HEK293T (cell line): ENCODE measurements at regions not wholly inside any gene's neighbourhood (a gene's known extent, or its start where the extent isn't known, plus 50 kb on each side); places are given as distances from the start of the nearest gene placed in this dataset.

Experiments
- ARNT ChIP-seq: fragments of 450-650 bp; IDR thresholded peaks from 2 replicates; pipeline ENCODE4 v1.6.1; 2017; ENCODE audit warnings: mild to moderate bottlenecking
- BHLHE40 ChIP-seq: fragments of 450-650 bp; IDR thresholded peaks from 2 replicates; pipeline ENCODE4 v1.6.1; 2016; ENCODE audit warnings: mild to moderate bottlenecking, moderate library complexity, borderline replicate concordance
- CTBP1 ChIP-seq: fragments of 450-650 bp; IDR thresholded peaks from 2 replicates; pipeline ENCODE4 v1.6.1; 2016; ENCODE audit warnings: borderline replicate concordance
- FOXA1 ChIP-seq: fragments of 450-650 bp; IDR thresholded peaks from 2 replicates; pipeline ENCODE4 v1.6.1; 2016; ENCODE audit warnings: mild to moderate bottlenecking
- FOXM1 ChIP-seq: fragments of 450-650 bp; IDR thresholded peaks from 2 replicates; pipeline ENCODE4 v1.6.1; 2017; ENCODE audit warnings: mild to moderate bottlenecking, borderline replicate concordance
- HDGF ChIP-seq: fragments of 450-650 bp; IDR thresholded peaks from 2 replicates; pipeline ENCODE4 v1.6.1; 2017; ENCODE audit warnings: antibody characterized with exemption, borderline replicate concordance
- SP1 ChIP-seq: fragments of 450-650 bp; IDR thresholded peaks from 2 replicates; pipeline ENCODE4 v1.6.1; 2017
- SUZ12 ChIP-seq: fragments of 450-650 bp; IDR thresholded peaks from 2 replicates; pipeline ENCODE4 v1.6.1; 2016; ENCODE audit warnings: mild to moderate bottlenecking
- TARDBP ChIP-seq: fragments of 450-650 bp; IDR thresholded peaks from 2 replicates; pipeline ENCODE4 v1.6.1; 2016
- TF ChIP-seq, protein P1 (sequence below): fragments of 450-650 bp; IDR thresholded peaks from 2 replicates; pipeline ENCODE4 v1.6.1; 2016

DNA sequence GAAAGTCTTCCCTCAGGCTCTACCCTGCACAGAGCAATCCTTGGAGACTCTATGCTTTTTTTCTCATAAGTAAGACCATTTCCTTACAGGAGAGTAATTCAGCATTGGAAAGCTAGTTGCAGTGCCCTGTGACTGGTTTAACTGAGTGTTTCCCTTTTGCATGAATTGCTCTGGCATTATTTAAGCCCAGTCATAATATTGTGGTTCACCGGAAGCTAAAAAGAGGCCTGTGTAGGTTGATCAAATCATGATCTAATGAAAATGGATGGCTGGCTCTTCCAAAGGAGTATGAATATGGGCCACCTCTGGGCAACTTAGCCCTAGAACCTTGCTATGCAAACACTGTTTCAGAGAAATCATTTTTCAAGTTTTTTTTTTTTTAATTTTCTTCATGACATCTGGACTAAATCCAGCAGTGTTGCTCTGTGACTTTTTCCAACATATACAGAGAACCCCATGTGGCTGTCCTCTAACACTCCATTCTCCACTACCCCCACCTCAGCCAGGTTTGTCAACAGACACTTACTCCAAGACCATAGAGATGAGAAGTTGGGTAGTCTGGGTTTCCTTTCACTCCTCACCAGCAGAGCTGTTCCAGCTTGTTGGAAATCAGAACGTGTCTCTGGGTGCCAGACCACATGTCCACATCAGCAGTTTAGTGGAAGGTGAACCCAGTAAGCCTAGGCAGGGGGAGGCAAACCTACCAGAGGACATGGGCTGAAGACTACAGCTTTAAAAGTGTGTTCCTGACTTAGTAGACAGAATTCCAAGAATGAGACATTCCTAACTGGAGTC is 175.2 kb upstream of the SLC14A2 start:
- TF ChIP-seq TARDBP (no peak), FOXM1 (no peak), ARNT (no peak), CTBP1 (no peak), BHLHE40 (no peak), SP1 (no peak), HDGF (no peak), FOXA1 (no peak), SUZ12 (no peak)
- TF ChIP-seq, protein P1, sequence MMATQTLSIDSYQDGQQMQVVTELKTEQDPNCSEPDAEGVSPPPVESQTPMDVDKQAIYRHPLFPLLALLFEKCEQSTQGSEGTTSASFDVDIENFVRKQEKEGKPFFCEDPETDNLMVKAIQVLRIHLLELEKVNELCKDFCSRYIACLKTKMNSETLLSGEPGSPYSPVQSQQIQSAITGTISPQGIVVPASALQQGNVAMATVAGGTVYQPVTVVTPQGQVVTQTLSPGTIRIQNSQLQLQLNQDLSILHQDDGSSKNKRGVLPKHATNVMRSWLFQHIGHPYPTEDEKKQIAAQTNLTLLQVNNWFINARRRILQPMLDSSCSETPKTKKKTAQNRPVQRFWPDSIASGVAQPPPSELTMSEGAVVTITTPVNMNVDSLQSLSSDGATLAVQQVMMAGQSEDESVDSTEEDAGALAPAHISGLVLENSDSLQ, result no peak
